Muscle of back (tissue), 3 donors: ENCODE measurements at regions not wholly inside any gene's neighbourhood (a gene's known extent, or its start where the extent isn't known, plus 50 kb on each side); places are given as distances from the start of the nearest gene placed in this dataset.
A peak's percentile ranks its signal among the peaks of the same experiment; 100 is the strongest.
"Not testable (repeated sequence)": the region's sequence is repeated elsewhere in the genome, so short reads cannot be mapped to it uniquely, and the experiment has no call there.

Experiments used
- DNase-seq, 3 donors: peaks; one replicate each; pipeline versions ENCODE4 v3.0.0 to v3.0.0-alpha.2; 2013

DNA sequence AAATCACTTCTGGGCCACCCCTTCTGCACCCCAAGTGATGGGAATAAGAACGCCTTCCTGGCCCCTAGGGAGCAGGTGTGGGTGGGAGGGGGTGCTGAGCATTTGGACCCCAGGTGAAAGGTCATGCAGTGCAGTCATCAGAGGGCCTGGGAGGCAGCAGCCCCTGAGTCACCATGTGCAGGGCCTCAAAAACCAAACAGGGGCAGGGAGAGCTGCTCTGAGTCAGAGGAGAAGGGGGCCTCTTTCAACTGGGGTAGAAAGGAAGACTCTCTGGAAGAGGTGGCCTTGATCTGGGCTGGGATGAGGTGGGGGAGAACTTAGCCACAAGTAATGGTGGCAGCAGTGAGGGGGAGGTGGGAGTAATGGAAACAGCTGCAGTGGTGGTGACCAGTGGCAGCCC, 164.3 kb downstream of the BUB3 start:
- DNase-seq, result no peak

DNA sequence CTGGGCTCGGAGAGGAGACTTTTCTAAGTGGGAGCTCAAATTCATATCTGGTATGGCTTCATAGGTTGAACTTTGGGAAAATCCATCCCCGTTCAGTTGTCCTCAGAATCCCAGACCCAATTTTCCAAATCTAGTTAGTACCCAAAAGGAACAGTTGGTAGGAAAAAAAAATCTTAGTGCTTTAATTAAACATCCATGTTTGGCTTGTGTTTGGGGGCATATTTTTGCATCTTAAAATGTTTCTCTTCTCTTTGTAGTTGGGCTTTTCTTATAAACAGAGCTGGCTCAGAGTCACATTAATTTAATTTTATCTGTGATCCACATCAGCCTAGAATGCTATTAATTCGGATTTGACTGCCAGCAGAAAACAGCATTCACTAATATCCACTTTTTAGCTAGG, 165.9 kb downstream of the BUB3 start:
- DNase-seq, result no peak

DNA sequence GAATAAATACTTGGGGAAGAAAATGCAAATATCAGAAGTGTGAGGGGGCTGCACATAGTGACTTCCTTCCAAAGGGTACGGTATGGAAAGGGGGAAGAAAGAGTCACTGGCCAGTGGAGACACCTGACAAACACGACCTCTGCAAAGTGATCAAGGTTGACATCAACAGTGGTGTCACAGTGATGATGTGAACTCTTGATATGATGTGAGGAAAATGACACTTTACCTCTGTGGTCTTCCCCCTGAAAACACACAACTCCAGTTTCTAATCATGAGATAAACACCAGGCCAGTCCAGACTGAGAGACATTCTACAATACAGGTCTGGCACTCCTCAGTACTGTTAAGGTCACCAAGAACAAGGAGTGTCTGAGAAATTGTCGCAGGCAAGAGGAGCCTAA, 169.7 kb downstream of the BUB3 start:
- no peak for DNase-seq

DNA sequence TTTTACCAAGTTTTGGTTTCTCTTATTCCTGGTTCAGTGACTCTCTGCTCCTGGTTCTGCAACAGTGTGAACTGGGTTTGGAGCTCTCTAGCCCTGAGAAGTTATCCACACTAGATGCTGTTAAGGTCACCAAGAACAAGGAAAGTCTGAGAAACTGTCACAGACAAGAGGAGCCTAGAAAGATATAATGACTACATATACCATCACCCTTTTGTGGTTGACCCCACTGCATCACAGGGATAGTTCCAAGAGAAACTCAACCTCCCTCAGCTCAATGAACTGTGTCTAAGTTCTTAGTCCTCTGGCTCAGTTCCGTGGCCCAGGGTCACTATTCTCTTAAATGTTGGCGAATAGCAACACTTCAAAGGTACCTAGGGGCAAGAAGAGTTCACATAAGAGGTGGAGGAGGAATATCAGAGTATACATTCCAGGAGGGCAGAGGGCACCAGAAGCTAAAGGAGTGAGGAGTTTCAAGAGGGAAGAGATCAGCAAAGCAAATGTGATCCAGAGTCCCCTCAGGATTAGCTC, 171.5 kb downstream of the BUB3 start:
- DNase-seq, result no peak

DNA sequence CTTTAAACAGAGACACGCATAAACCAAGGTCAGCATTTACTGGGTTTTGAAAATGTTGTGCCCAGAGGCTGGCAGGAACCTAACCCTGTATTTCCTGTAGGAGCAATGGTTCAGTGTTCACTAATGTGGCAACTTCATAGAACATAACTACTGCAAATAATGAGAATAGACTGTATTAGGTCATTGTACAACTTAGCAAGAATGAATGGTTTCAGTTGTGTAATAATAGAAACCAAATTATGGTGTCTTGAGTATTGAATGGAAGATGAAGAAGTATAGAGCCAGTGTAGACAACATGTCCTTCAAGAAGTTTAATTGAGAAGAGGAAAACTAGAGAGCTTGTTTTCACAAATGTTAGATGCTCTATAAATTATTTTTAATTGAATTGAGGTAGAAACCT, 172.5 kb downstream of the BUB3 start:
- no peak for DNase-seq

DNA sequence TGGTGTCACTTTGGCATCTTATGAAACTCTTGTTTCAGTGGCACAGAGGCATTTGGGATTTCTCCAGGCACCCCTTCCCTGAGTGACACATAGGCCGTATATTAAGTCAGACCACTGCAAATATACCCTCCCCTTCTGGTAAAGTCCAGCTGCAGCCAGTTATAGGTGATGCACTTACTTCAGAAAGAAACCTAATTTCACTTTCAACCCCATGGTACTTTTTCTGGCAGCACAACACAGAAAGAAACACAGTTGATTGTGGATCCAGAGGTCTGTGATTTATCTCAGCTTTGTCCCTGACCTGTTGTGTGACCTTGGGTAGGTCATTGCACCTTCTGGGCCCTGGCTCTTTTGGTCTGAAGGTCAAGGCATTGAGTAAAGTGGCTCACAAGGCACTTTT, 173.2 kb downstream of the BUB3 start:
- no peak for DNase-seq

DNA sequence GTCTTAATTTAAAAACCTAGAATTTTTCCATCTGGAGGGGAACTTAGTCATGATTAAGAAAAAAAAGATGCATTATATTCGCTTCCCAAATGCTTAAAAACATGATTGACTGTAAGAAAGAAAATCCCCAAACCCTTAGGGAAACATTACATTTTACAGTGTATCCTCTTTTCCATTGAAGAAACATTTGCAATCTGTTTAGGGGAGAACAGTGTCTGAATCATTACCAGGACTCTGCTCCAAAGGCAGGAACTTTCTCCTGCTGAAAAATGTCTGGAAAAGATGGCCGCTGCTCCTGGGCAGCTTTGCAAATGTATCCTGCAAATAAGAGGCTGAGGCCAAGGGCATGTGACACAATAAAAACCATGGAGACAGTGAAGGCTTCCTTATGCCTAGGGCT, 173.7 kb downstream of the BUB3 start:
- peak; percentile 5 to 52 (median 20) for DNase-seq

DNA sequence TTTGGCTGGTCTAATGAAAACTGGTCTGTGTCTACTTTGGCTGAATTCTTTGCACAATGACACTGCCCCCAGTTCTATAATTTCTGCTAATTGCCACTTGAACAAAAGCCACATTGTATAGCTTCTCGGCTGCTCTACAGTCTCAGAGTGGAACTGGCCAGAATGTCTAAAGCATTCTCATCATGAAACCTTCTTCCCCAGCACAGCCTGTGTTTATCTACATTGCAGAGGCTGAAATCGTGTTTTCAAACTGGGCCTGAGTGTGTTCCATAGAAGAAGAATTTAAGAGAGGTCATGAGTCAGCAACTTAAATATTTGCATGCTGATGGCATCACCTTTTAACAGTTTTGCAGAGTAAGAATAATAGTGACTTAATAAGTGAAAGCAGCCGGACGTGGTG, 177.2 kb downstream of the BUB3 start:
- DNase-seq, result no peak

DNA sequence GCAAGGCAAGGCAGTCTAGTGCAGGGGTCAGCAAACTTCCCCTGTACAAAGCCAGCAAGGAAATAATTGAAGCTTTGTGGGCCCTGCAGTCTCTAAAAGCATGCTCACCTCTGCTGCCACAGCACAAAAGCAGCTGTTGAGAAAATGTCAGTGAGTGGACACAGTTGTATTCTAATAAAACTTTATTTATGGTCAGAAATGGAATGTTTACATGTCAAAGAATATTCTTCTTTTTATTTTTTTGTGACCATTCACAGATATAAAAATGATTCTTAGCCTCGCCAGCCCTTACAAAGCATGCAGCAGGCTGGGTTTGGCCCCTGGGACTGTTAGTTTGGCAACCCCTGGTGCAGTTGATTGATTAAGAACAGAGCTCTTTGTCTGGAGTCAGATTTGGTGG, 192.4 kb downstream of the BUB3 start:
- no peak for DNase-seq

DNA sequence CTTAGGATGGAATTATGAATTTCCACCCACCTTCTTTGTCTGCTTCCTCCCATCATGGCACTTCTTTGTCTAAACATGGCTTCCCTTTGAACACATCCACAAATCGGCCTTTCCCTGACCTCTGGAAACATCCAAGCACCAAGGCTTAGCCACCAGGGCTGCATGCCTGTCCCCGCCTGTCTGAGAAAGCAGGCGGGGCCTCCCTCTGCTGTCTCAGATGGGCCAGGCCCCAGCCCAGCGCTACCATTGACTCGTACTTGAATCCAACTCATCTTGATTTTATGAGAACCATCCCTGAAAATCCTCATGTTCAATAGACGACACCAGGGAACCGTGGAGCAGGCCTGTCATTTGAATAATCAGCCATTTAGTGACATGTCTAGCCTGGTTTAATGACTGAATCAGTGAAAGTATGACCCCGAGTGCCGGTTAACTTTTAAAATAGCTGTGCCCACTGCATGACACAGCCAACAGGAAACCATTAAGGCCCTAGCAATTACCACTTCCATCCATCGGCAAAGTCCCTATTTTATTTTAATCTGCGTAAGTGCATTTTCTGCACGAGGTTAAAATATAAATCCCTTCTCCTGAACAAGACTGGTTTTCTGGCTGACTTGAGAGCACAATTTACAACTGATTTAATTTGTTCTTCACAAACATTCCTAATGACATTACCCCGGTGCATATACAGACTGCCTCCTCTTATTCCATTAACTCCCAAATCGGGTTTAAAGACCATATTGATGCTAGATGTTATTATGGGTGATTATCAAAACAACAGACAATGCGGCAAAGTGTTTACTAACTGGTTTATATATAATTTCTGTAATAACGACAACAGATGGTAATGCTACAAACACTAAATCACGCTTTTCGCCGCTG, 194.7 kb downstream of the BUB3 start:
- DNase-seq, result no peak

DNA sequence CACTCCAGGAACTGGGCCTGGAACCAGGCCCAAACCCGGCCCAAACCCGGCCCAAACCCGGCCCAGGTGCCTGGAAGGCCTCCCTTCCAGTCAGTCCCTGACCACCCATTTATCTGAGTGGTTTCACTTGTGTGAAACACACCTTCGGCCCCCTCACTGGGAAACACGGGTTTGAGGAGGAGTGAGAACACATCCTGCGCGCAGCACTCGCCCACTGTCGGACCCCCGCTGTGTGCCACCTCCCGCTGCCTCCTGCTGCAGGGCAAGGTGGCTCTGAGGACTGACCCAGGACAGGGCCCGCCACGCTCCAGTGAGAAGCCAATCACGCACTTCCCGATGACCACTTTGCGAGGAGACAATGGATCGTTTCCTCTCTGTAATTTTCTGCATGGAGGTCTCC, 197.5 kb downstream of the BUB3 start:
- DNase-seq, result no peak

DNA sequence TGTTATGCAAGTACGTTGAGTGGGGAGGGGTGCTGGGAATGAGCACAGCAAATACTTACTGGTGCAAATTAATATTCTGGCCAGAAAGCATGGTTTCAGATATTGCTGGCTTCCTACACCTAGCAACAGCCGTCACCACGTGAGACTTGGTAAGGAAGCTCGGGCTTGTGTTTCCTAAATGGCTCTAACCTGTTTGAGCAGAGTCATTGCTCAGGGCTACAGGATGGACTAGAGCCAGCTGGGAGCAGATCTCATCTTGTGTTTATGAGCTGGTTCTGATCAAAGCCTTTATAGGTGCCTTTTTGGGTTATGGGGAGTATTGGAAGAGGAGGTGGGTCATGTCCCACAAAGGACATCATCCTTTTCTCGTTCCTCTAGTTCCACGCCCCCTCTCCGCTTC, 200.3 kb downstream of the BUB3 start:
- no peak for DNase-seq

DNA sequence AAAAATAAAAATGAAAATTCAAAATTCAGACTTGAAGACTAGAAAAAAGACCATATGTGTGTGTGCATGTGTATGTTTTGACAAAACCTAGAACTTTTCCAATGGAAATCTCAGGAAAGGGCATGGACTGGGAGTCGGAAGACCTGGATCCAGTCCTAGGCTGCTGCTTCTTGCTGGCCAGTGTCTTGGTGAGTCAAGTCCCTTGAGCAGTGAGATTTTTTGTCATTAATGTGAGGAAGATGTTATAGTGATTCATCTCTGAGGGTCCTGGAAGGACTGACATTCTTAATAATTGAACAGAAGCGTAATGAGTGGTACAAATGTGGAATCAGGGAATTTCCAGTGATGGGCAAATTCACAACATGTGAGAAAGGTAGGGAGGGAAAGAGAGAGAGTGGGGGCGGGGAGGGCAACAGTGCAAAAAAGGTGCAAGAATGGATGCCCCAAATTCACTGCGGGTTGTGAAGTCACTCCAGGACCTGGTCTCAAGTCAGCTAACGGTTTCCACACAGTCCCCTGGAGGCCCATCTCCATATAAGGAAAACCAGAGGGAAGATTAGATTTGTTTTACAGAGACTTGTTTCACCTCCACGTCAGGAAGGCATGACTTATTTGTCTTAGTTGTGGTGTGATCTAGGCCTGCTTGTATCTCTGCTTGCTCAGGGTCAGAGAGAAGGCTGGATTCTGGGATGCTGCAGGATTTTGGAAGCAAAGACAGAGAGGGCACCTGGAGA, 201.7 kb downstream of the BUB3 start:
- DNase-seq, result no peak

DNA sequence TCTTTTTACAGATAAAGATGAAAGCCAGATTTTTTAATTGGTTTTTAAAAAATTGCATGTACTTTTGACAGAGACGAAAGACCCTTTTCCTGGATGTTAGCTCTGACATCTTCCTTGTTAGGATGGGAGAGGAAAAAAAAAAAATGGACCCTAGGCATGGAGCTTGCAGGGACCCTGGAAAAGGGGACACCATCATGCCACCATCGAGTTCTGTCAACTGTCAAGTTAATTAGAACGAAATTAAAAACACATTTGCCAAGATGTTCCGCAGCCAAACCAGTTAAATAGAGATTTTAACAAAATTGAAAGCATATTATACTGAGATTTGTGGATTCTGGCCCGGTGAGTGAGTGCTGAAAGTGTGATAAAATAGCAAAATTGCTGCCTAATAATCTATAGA, 202.6 kb downstream of the BUB3 start:
- DNase-seq, result no peak

DNA sequence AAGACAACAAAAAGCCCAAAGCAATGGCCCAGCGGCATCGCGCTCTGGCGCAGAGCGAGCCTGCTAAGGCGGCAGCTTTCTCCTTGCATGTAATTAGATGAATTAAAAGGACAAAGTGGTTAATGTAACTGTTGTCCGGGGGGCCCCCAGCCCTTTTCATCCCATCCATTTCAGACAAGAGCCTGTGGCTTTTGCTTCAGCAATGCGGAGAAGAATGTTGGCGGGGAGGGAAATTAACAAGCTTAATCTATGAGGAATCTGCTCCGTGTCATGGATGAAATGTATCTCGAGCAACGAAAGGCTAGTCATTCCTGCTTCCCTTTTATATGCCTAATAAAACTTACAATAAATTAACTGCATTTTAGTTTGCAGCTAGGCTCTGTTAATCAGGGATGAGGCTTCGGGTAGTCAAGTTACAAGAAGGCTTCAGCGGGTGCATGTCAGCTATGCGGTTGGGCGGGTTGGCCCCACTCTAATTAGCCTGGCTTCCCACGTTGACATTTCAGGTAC, 203.3 kb downstream of the BUB3 start:
- no peak for DNase-seq

DNA sequence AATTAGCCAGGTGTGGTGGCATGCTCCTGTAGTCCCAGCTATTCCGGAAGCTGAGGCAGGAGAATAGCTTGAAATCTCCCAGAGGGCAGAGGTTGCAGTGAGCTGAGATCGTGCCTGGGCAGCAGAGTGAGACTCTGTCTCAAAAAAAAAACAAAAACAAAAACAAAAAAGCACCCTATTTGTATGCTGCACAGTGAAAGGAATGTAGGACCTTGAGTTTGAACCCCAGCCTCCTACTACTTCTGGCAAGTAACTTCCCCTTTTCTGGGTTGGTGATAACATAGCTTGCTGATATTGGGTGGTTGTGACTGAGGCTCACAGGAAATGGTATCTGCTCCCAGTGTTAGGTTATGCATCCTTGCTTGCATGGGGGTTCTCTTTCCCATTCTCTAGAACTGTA, 205.3 kb downstream of the BUB3 start:
- no peak for DNase-seq

DNA sequence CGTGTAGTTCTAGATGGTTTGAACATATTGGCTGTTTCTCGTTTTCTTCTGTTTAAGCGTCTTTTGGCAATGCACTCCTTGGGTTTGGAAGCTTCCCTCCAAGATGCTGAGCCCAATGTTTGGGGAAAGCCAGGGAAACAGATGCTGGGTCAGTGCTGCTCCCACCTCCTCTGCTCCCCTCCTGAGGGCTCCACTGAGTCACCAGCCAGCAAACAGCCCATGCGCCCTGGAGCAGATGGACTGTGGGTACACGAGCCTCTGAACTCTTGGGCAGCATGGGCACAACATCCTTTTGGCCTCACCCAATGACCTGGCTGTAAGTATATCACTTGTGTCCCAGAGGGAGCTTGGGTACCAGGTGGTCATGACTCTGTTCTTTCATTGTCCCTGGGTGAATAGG, 207.6 kb downstream of the BUB3 start:
- DNase-seq, result no peak

DNA sequence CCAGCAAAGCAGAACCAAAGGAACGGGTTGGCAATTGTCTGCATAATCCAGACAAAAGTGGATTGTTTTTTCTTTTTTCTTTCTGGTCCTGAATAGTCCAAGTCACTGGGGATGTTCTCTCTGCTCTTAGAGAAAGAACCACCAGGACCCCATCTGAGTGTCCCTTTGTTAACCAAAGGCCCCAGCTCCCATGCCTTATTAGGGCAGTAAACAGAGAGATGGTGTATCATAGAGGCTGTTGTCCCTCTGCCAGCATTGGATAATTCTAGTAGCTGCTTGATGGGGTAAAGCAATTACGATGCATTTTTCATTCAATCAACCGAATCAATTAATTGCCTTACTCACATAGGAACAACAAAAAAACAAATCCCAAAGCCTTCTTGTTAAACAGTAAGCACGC, 213.0 kb downstream of the BUB3 start:
- no peak for DNase-seq

DNA sequence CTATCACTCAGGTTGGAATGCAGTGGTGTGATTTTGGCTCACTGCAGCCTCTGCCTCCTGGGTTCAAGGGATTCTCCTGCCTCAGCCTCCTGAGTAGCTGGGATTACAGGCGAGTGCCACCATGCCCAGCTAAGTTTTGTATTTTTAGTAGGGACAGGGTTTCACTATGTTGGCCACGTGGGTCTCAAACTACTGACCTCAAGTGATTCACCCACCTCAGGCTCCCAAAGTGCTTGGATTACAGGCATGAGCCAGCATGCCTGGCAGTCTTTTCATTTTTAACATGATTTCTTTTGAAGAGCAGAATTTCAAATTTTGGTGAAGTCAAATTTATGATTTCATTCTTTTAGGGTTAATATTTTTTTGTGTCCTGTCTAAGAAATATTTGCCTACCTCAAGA, 217.4 kb downstream of the BUB3 start:
- not testable (repeated sequence) for DNase-seq

DNA sequence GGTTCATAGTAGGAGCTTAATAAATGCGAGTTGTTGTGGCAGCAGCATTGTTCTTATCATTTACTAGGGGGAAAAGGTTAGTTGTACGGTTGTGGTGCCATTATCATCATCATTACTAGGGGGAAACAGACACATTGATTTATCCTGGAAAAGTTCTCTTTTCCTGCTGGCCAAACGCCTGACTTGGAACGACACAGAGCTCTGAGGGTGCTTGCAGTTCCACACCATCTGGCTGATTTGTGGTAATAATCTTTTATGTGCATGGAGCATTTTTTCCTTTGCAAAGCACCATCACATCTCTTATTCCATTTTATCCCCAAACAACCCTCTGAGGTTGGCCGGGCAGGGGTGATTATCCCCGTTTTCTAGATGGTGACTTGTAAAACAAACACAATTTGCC, 219.4 kb downstream of the BUB3 start:
- no peak for DNase-seq

DNA sequence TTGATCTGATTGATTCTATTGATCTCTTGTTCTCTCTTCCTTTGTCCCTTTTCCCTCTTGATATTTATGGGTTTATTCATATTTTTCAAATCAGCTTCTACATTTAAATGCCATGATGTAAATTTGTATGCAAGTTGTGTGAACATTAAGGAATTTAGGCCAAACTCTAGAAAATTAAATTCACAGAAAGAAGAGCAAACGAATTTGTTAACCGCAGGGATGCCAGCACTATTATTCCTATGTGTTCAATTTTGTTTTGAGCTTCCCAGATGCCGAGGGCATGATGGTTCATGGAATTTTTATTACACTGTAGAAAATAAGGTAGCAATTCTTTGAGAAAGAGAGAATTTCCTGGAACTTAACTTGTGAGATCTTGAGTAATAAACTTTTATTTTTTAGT, 220.9 kb downstream of the BUB3 start:
- DNase-seq, result no peak

DNA sequence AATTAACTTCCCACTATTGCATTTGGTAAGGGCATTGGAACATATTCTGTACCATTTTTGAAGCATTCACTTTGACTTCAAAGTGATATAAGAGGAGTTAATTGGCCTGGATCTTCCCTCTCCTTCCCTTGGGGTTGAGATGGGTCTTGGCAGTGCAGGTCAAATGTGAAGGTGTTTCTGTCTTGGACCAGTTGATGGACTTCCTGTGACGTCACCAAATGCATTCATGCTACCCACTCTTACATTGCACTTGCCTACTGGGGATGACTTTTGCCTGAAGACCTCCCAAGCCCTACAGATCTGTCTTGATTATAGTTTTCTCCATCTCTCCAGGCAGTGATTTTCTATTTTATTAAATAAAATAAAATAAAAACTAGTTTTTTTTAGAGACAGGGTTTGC, 221.5 kb downstream of the BUB3 start:
- DNase-seq, result no peak

DNA sequence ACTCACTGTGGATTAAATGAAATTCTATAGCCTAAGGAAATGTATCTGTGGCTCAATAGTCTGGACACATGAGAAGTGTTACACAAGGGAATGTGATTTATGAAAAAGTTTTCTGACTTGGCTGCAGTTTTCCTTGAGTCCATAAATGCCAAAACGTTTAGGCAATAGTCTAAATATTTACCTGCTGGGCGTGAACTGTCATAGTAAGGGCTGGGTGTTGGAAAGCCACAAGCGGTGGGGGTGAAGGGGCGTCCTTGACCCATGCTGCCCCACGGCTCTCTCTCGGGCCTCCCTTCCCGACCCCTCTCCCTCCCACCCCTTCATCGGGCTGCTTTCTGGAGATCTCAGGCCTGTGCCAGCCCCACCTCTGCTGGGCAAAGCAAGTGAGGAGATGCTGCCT, 223.7 kb downstream of the BUB3 start:
- no peak for DNase-seq
